Neuronal stem cell (in vitro differentiated cells): ENCODE measurements at regions not wholly inside any gene's neighbourhood (a gene's known extent, or its start where the extent isn't known, plus 50 kb on each side); places are given as distances from the start of the nearest gene placed in this dataset.
"Not testable (repeated sequence)": the region's sequence is repeated elsewhere in the genome, so short reads cannot be mapped to it uniquely, and the experiment has no call there.

ENCODE experiments used
- DNase-seq: peaks from one replicate; pipeline ENCODE4 v3.0.0-alpha.2; 2013; ENCODE audit warnings: low spot score
- H2AFZ ChIP-seq: one replicate; pipeline ENCODE4 v1.6.1; 2013; ENCODE audit warnings: mild to moderate bottlenecking, low read length, inconsistent platforms
- H2AK5ac ChIP-seq: 2 replicates; pipeline ENCODE4 v1.6.1; 2013; ENCODE audit warnings: low read depth, mild to moderate bottlenecking, inconsistent platforms, low read length, moderate library complexity, mixed read lengths
- H2BK120ac ChIP-seq: 2 replicates; pipeline ENCODE4 v1.6.1; 2013; ENCODE audit warnings: low read depth, mild to moderate bottlenecking, inconsistent platforms, low read length, moderate library complexity, mixed read lengths
- H2BK12ac ChIP-seq: one replicate; pipeline ENCODE4 v1.6.1; 2013; ENCODE audit warnings: low read length, inconsistent platforms
- H2BK15ac ChIP-seq: 2 replicates; pipeline ENCODE4 v1.6.1; 2013; ENCODE audit warnings: mild to moderate bottlenecking, low read length, inconsistent platforms, mixed read lengths
- H2BK5ac ChIP-seq: one replicate; pipeline ENCODE4 v1.6.1; 2013; ENCODE audit warnings: inconsistent platforms, mild to moderate bottlenecking, low read length, moderate library complexity
- H3K14ac ChIP-seq: one replicate; pipeline ENCODE4 v1.6.1; 2013; ENCODE audit warnings: low read length, inconsistent platforms
- H3K18ac ChIP-seq: 2 replicates; pipeline ENCODE4 v1.6.1; 2013; ENCODE audit warnings: low read length, inconsistent platforms
- H3K23ac ChIP-seq: 2 replicates; pipeline ENCODE4 v1.6.1; 2013; ENCODE audit warnings: low read depth, mild to moderate bottlenecking, mixed read lengths, low read length, inconsistent platforms; ENCODE audit not compliant: poor library complexity
- H3K27ac ChIP-seq: replicated peaks from 3 replicates; pipeline ENCODE4 v1.5.1; 2013; ENCODE audit warnings: low read length, inconsistent platforms
- H3K27me3 ChIP-seq, 3 experiments: 2 replicates each; pipeline ENCODE4 v1.6.1; 2013; ENCODE audit warnings: low read length in 3 of 3, mild to moderate bottlenecking in 2 of 3, inconsistent platforms in 1 of 3, low read depth in 1 of 3, mixed read lengths in 1 of 3, moderate library complexity in 1 of 3; ENCODE audit not compliant: control insufficient read depth in 3 of 3, insufficient read depth in 3 of 3
- H3K36me3 ChIP-seq, 2 donors: replicated peaks in 1 of 2; 2 replicates each; pipeline ENCODE4 v1.6.1; 2013; ENCODE audit warnings: low read length in 2 of 2; ENCODE audit not compliant: control insufficient read depth in 2 of 2, insufficient read depth in 2 of 2
- H3K4ac ChIP-seq: 2 replicates; pipeline ENCODE4 v1.6.1; 2013; ENCODE audit warnings: inconsistent platforms, mild to moderate bottlenecking, low read length, moderate library complexity
- H3K4me1 ChIP-seq, 2 donors: 1 replicate in 1 of 2; 2 replicates in 1 of 2; pipeline ENCODE4 v1.6.1; 2013; ENCODE audit warnings: low read length in 2 of 2, low read depth in 1 of 2; ENCODE audit not compliant: control insufficient read depth in 2 of 2, insufficient read depth in 1 of 2
- H3K4me2 ChIP-seq: one replicate; pipeline ENCODE4 v1.6.1; 2013; ENCODE audit warnings: mild to moderate bottlenecking, low read length, inconsistent platforms; ENCODE audit not compliant: insufficient read depth, poor library complexity, severe bottlenecking
- H3K4me3 ChIP-seq, 2 donors: 2 replicates each; pipeline ENCODE4 v1.5.1; 2013; ENCODE audit warnings: low read length in 2 of 2, mild to moderate bottlenecking in 2 of 2, inconsistent platforms in 1 of 2, moderate library complexity in 1 of 2
- H3K79me1 ChIP-seq: one replicate; pipeline ENCODE4 v1.6.1; 2013; ENCODE audit warnings: low read depth, mild to moderate bottlenecking, inconsistent platforms, low read length, moderate library complexity
- H3K9ac ChIP-seq: one replicate; pipeline ENCODE4 v1.6.1; 2013; ENCODE audit warnings: mild to moderate bottlenecking, low read depth, low read length, inconsistent platforms; ENCODE audit not compliant: poor library complexity
- H3K9me3 ChIP-seq, 2 donors: replicated peaks in 1 of 2; 2 replicates each; pipeline versions ENCODE3 to v1.6.1; 2013; ENCODE audit warnings: low read length in 2 of 2, mild to moderate bottlenecking in 2 of 2, inconsistent platforms in 1 of 2, low read depth in 1 of 2, mixed read lengths in 1 of 2, moderate library complexity in 1 of 2; ENCODE audit not compliant: control insufficient read depth in 2 of 2, insufficient read depth in 1 of 2
- H4K8ac ChIP-seq: one replicate; pipeline ENCODE4 v1.6.1; 2013; ENCODE audit warnings: low read depth, mild to moderate bottlenecking, inconsistent platforms, low read length, moderate library complexity
- H4K91ac ChIP-seq: one replicate; pipeline ENCODE4 v1.6.1; 2013; ENCODE audit warnings: low read length, low read depth, mild to moderate bottlenecking, inconsistent platforms; ENCODE audit not compliant: poor library complexity
- WGBS, 2 donors: extraction: QIAGEN DNeasy Blood & Tissue Kit; methylation state at CpG; one replicate each; pipeline ENCODE4 v1.1.7; 2013; ENCODE audit warnings: missing lambda C conversion rate in 2 of 2, mixed read lengths in 1 of 2; ENCODE audit not compliant: insufficient read length in 2 of 2, insufficient replicate concordance in 1 of 2; ENCODE audit errors: extremely low coverage in 2 of 2; 5-methylcytosine and 5-hydroxymethylcytosine counted together

GRCh38 chr1:116194568-116194967 lies 83.4 kb downstream of the MAB21L3 start:
- Histone ChIP-seq H2BK15ac (no peak overlapping the region), H2AK5ac (no peak overlapping the region), H3K4ac (no peak overlapping the region), H3K18ac (no peak overlapping the region), H4K91ac (no peak overlapping the region), H3K27ac (no peak overlapping the region), H3K27me3 (no peaks in the 10 kb centered on the region), H2BK5ac (no peak overlapping the region), H3K36me3 (no peaks in the 10 kb centered on the region), H3K4me1 (no peaks in the 10 kb centered on the region), H3K4me2 (no peak overlapping the region), H2BK12ac (no peak overlapping the region), H3K23ac (no peak overlapping the region), H3K79me1 (no peaks in the 10 kb centered on the region), H2BK120ac (no peak overlapping the region), H3K9me3 (no peaks in the 10 kb centered on the region), H3K14ac (no peak overlapping the region), H4K8ac (no peak overlapping the region), H3K9ac (no peak overlapping the region), H3K4me3 (no peak overlapping the region), H2AFZ (no peak overlapping the region)
- no peak for DNase-seq
- WGBS, 2 donors: no CpG with 5 or more reads among the region's 1 CpG

- Histone ChIP-seq H4K8ac (no peak overlapping the region), H2BK12ac (no peak overlapping the region), H3K4me2 (no peak overlapping the region), H3K4me1 (no peaks in the 10 kb centered on the region), H3K4me3 (no peak overlapping the region), H3K23ac (no peak overlapping the region), H2AFZ (no peak overlapping the region), H3K9ac (no peak overlapping the region), H2BK5ac (no peak overlapping the region), H2BK120ac (no peak overlapping the region), H3K9me3 (no peaks in the 10 kb centered on the region), H3K27ac (no peak overlapping the region), H3K18ac (no peak overlapping the region), H4K91ac (no peak overlapping the region), H2AK5ac (no peak overlapping the region), H3K79me1 (no peaks in the 10 kb centered on the region), H3K4ac (no peak overlapping the region), H3K14ac (no peak overlapping the region), H2BK15ac (no peak overlapping the region), H3K36me3 (no peaks in the 10 kb centered on the region), H3K27me3 (no peaks in the 10 kb centered on the region)
- no CpG with 5 or more reads among the region's 1 CpG for WGBS, 2 donors
- DNase-seq: no peak
Measured at GRCh38 chr1:116195077-116195868, 84.1 kb downstream of the MAB21L3 start.

- not testable (repeated sequence) for H3K14ac ChIP-seq, H4K8ac ChIP-seq, H3K79me1 ChIP-seq, H2BK12ac ChIP-seq, H3K4me3 ChIP-seq, DNase-seq, H3K9me3 ChIP-seq, H3K27me3 ChIP-seq, H2AFZ ChIP-seq, H2BK5ac ChIP-seq, H2AK5ac ChIP-seq, H3K4ac ChIP-seq, H2BK120ac ChIP-seq, H3K27ac ChIP-seq, H4K91ac ChIP-seq, H3K4me1 ChIP-seq, H3K36me3 ChIP-seq, H2BK15ac ChIP-seq, H3K4me2 ChIP-seq, H3K18ac ChIP-seq, H3K23ac ChIP-seq, H3K9ac ChIP-seq
- no CpG with 5 or more reads among the region's 2 CpGs for whole genome bisulfite sequencing, 2 donors
Measured at GRCh38 chr1:116200343-116200742, 89.1 kb downstream of the MAB21L3 start.

GRCh38 chr1:116201911-116202310 lies 90.7 kb downstream of the MAB21L3 start:
- Histone ChIP-seq H3K18ac (no peak overlapping the region), H3K4ac (no peak overlapping the region), H2AFZ (no peak overlapping the region), H2BK5ac (no peak overlapping the region), H3K23ac (no peak overlapping the region), H3K36me3 (no peaks in the 10 kb centered on the region), H3K27ac (no peak overlapping the region), H2BK120ac (no peak overlapping the region), H3K4me3 (no peak overlapping the region), H4K91ac (no peak overlapping the region), H3K4me1 (no peaks in the 10 kb centered on the region), H3K14ac (no peak overlapping the region), H2BK15ac (no peak overlapping the region), H3K9ac (no peak overlapping the region), H3K4me2 (no peak overlapping the region), H2BK12ac (no peak overlapping the region), H3K9me3 (no peaks in the 10 kb centered on the region), H4K8ac (no peak overlapping the region), H3K79me1 (no peaks in the 10 kb centered on the region), H2AK5ac (no peak overlapping the region), H3K27me3 (no peaks in the 10 kb centered on the region)
- no CpG with 5 or more reads among the region's 3 CpGs for WGBS, 2 donors
- DNase-seq: no peak
